ENCODE measurements at regions not wholly inside any gene's neighbourhood (a gene's known extent, or its start where the extent isn't known, plus 50 kb on each side); places are given as distances from the start of the nearest gene placed in this dataset.

GRCh38 chr7:106802589-106802988 lies 62.5 kb upstream of the PIK3CG start:
- no peak for TF ChIP-seq POLR2AphosphoS5 (IDR thresholded peaks at IDR 0.05)
- no peak for TF ChIP-seq CTCF (IDR thresholded peaks at IDR 0.05)

Data from upper lobe of left lung (tissue), 4 donors.